ENCODE measurements at regions not wholly inside any gene's neighbourhood (a gene's known extent, or its start where the extent isn't known, plus 50 kb on each side); places are given as distances from the start of the nearest gene placed in this dataset.
"Not testable (repeated sequence)": the region's sequence is repeated elsewhere in the genome, so short reads cannot be mapped to it uniquely, and the experiment has no call there.

DNA sequence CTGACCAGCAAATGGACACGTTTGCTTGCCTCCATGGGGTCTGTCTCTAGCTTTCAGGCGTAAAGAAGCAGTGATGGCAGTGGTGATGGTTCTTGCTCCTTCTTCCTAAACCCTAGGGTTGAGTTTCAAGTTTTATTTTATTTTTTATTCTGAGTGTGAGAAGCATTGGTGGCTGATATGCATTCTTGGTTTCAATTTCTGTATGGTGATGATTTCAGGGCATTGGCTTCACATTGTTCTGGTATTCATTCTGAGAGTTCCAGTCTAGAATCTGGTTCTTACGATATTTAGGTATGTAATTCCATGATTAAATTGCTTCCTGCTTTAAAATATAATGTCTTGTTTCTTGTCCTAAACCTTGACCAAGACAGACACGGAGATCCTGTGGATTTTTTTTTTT is 444.5 kb upstream of the IMPG1 start:
- no peak for DNase-seq

DNA sequence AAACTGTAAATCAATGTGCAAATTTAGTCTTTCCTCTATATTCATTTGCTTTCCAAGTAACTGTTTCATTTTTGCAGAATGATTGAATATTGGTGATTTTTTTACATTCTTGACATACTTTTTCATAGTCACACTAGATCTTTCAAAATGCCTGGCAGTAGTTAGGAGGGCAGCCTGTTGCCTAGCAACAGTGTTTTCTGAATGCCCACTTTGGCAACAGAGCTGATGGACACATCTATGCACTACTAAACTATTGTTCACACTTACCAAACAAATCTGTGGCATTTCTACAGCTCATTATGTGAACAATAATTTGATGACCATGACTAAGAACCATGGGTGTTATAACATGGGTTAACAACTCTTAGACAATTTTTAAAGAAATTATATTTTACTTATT is 438.0 kb upstream of the IMPG1 start:
- DNase-seq: no peak

DNA sequence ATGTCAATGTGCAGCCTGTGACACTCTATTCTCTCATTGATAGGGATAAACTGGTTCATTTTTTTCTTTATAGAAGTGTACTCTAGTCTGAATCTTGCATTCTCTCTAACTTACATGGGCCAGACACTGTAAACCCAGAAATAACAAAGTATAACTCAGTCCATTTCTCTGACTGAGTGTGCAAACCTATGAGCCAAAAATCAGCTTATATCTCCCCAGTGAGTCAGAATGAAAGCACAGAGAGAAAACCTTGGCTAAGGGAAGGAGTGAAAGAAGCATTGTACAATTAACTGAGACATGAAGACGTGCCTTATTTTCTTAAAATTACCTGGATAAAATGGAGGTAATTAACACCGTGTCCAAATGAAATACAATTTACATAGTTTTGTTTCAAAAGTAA is 436.9 kb upstream of the IMPG1 start:
- DNase-seq: no peak

DNA sequence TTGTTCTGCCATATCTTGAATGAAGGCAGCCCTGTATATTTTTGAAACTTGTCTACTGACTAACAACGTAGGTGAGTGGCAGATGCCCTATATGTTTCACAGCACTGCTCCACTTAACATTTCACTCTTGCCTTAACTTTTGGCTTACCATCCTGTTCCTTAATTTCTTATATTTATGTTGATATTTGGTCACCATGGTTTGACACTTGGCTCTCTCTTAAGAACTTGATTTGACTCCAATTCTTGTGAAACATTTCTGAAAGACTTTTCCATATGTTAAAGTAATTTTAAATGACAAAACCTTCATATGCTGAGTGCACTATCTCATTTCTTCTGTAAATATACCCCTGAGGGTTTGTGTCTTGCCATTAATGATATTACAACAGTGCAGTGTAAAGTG is 434.3 kb upstream of the IMPG1 start:
- DNase-seq: peak; percentile 28

DNA sequence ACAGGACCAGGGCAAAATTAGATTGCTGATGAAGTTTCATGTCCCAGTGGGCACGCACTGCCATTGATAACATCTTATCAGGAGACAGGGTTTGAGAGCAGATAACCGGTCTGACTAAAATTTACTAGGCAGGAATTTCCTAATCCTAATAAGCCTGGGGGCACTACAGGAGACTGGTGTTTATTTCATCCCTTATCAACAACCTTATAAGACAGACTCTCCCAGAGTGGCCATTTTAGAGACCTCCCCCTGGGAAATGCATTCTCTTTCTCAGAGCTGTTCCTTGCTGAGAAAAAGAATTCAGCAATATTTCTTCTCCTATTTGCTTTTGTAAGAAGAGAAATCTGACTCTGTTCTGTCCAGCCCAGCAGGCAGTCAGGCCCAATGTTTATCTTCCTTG is 423.4 kb upstream of the IMPG1 start:
- no peak for DNase-seq

DNA sequence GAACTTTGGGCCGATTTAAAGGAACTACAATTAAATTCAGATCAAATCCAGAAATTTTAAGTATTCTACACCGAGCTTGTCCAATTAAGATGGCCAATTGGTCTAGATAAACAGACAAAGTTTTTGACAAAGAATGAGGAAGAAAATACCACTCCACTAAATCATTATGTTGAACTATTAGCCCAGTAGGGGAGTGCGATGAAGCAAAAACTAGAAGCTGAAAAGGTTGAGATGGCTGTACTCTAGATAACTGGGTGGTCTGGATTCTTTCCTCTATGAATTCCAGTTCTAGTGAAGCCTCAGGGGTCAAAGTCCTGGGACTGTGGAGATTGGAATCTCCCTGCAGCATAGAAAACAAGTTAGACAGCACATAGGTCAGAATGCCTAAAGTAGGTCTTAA is 418.9 kb upstream of the IMPG1 start:
- not testable (repeated sequence) for DNase-seq

DNA sequence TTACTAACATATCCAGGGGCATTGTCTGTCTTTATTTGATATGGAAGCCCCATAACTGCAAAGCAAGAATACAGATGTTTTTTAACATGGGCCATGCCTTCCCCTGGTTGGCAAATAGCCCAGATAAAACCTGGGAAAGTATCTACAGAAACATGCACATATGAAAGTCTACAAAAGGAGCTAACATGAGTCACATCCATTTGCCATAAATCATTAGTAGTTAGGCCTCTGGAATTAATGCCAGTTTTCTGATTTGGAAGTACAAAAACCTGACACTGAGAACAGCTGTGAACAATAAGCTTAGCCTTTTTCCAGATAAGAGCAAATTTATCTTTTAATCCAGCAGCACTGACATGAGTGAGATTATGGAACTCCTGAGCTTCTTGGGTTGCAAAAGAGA is 418.0 kb upstream of the IMPG1 start:
- peak; percentile 18 for DNase-seq

DNA sequence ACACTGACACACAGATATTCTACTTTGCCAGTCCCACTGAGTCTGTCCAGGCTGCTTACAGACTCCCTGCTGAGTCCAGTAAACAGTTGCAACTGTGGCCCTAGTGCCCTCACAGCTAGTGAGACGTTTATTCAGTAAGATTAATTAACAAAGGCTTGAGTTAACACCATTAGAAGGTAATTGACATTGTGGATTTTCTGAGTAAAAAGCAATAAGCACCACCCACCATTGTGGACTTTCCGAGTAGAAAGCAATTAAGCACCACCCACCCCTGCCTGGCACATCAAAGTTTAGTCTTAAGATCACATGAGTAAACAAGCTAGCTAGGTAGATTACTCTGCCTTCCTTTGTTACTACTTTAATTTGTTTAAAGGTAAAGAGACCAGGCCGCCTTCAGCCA is 408.6 kb upstream of the IMPG1 start:
- DNase-seq: no peak

DNA sequence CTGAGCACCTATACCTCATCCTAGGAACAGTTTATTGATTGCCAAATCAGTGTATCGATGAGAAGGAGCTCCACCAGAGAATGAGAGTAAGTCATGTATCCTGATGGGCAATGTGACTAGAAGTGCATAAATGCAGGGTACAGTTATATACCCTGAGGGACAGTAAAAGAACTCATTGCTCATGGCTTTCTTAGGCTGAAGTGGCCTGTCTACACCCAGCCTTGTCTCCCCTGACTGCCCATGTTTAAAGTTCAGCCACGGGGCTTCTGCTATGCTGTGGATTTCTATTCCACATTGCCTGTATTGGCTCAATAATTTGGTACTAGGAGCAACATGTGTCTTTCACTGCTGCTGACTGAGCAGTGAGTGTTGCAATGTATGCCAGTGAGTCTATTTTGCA is 400.4 kb upstream of the IMPG1 start:
- DNase-seq: no peak

DNA sequence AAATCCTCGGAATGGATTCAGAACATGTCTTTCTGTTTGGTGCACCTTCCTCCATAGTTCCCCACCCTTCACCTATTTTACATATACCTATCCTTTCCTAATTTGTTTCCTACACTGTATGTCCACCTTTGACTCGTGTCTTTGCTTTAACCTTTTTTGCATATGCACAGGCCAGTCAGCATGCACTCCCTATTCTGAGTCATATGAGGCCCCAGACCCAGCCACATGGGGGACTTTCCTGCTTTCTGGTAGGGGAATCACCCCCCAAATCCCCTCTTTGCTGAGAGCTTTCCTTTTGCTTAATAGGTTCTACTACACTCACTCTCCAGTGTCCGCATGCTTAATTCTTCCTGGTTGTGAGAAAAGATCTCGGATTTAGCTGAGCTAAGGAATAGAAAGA is 393.8 kb upstream of the IMPG1 start:
- no peak for DNase-seq

DNA sequence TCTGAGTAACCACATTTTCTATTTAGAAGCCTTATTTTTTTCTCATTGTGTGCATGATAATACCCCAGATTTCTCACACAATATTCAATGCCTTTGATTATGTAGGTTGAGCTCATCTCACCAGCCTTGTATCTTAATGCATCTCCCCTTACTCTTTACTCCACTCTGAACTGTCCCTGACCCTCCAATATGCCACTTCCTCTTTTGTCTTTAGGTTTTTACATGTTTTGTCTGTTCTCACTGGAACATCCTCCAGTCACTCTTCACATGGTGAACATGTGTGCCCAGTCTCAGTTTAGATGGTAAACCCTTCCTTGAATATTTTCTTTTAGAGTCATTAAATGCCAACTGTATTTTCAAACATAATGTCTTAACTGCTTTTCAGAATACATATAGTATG is 392.9 kb upstream of the IMPG1 start:
- no peak for DNase-seq

DNA sequence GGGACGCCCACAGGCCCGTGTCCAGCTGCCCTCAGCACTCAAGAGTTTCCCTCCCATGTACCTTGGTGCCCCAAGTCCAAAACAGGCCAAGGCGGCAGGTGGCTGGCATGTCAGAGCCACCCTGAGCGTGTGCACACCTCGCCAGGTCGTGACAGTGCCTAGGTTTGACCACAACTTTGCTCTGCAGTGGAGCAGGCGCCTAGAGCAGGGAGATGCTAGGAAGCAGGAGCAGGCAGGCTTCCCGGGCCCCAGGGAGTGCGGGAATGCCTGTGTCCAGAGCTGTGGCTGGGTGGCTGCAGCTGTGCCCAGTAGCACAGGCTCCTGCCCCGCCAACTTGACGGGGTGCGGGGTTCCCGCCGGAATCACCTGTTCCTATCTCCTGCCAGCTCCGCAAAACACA is 380.8 kb upstream of the IMPG1 start:
- DNase-seq: no peak

DNA sequence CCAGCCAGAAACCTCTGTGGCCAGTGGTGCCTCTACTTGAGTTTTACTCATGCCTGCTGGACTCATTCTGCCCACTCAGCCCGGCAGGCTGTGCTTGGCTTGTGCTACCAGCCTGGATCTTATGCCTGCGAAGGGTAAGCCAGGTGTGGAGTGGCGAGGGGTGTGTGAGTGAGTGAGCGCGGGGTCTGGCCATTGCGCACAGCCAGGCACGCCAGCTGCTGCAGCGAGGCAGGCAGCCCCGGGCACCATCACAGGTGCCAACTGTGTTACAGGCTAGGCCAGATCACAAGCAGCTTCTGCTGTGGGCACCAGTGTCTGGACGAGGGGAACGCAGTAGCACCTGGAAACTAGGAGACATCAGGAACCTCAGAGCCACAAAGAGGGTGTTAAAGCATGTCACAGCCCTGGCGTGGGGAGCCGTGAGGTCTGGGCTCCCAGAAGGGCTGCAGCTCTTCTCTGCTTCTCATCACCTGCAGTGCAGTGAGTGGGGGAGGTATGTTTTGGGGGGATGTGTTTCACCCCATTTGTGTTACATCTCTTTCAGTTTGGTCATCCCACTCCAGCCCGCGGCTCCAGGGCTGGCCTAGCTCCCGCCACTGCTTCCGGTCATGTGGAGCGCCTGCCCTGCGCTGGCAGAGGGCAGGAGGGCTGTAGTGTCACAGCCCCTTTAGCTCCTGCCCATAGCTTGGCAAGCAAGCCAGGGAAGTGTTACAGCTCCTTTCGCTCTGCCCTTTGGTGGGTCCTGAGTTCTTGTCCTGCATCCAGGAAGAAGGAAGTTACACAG is 379.7 kb upstream of the IMPG1 start:
- no peak for DNase-seq

DNA sequence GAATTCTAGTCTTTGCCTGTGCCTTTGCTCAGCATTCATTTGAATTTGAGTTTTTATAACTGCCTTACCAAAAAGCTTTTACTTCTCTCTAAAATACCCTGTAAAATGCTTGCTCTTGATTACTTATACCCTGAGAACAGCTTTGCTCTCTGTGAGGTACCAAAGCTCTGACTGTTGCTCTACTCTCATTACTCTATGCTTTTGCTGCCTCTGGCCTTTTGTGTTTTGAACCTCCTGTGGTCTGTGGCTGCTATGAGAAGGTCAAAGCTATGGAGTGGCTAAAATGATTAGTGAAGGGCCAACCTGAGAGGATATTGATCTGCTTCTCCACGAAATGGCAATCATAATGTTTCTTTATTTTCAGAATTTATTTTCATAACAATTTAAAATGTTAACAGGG is 375.6 kb upstream of the IMPG1 start:
- no peak for DNase-seq

DNA sequence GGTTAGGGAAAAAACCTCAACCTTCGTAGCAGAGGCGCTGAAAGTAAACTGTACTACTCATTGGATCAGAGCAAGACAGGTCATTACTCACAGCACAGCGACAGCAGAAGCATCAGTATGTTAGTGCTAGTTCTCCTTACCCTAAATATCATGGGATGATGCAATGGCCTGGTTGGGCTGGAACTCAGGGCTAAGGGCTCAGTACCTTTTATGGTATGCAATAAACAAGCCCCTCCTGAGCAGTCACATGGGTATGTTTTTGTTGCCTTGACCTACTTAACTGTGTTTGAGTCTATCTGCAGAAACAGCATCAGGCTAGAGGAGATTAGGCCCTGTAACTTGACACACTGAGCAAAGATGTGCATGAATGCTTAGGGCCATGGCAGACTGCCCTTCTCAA is 369.4 kb upstream of the IMPG1 start:
- no peak for DNase-seq

DNA sequence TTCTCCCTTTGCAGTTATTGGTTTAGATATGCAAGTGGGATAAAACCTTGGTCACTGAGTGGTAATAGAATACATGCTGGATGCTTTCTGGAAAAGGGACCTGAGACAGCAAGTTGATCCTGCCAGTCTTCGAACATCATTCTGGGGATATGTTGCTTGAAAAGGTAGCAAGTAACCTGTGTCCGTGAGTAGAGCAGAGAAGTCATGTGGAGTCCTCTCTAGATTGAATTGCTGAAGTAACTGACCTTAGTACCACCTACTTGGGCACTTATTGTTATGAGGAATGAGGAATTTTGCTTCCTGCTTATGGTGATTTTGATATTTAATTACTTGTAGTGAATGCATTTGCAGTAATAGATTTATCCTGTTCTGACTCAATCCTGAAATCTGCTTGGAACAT is 367.3 kb upstream of the IMPG1 start:
- DNase-seq: no peak

DNA sequence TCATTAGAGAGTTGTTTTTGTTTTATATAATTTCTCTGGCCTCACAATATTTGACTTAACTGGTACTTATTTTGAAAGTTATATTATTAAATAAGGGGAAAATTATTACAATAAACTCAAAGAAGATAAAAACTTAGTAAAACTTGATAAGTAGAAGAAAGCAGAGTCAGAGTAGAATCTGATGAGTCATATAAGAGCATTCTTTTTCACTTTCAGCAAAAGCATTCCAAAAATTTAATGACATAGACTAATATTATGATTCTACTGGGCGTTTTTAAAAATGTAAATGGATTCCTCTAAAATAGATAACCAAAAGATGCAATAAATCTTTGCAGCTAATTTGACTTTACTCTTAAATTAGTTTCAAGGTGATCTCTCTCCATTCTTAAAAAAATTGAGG is 366.3 kb upstream of the IMPG1 start:
- DNase-seq: no peak

DNA sequence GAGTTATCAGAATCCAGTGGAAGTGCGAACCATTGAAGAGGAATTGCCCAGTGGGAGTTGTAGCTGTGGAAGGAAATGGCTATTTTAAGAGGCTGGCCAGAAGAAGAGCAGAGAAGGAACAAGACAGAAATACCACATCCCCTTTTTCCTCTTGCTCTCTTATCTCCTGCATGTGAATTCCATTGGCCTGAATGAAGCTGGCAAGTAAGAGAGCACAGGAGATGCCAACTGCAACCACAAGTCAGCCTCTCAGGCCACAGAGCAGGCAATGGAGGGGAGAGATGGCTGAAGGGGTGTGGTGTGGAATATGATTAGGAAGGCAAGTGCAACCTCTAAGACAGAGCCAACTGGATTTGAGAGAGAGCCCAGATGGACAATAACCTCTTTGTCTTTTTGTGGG is 362.7 kb upstream of the IMPG1 start:
- DNase-seq: no peak

DNA sequence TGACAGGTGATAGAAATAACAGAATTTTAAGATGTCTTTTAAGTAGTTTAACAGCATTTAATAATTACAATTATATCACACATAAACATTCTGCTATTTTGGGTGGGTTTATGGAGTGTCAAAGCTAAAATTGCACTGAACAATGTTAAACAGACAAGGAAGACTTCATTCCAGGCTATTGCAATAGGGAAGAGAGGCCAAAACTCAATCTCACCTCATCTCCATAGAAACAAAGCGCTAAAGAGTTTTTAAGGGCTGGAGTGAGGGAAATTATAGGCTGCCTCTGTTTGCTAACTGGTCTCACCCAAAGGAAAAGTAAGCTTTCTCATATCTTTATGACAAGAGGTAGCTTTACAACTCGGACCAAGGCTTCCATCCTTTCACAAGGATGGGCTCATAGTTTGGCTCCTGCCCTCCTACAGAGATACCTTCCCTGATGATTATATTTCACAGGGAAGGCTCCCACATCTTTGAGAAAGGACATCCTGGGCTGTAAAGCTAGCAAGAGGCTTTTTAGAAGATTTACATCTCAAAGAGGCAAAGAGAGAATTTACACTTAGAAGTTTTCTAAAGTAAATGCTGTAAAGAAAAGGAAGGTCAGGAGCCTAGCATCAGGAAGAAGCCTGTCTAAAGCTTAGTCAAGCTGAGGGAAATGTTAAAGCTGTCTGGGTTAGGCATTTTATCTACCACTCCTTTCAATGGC is 350.2 kb upstream of the IMPG1 start:
- no peak for DNase-seq

DNA sequence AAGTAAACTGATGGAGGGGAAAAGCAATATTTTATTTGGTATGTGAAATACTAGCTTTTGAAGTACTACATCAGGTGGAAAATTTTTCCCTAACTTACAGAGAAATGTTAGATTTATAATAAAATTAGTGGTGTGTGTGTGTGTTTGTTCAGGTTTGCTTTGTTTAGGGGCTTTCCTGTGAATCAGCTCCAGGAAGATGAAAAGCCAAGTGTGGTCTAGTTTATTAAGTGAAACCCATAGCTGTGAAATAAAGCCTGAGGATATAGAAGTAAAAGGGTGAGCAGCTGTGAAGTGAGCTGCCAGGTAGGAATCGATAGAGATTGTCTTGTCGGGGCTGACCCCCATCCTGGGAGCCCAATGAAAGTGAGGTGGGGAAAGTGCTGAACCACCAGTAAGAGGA is 347.6 kb upstream of the IMPG1 start:
- no peak for DNase-seq

DNA sequence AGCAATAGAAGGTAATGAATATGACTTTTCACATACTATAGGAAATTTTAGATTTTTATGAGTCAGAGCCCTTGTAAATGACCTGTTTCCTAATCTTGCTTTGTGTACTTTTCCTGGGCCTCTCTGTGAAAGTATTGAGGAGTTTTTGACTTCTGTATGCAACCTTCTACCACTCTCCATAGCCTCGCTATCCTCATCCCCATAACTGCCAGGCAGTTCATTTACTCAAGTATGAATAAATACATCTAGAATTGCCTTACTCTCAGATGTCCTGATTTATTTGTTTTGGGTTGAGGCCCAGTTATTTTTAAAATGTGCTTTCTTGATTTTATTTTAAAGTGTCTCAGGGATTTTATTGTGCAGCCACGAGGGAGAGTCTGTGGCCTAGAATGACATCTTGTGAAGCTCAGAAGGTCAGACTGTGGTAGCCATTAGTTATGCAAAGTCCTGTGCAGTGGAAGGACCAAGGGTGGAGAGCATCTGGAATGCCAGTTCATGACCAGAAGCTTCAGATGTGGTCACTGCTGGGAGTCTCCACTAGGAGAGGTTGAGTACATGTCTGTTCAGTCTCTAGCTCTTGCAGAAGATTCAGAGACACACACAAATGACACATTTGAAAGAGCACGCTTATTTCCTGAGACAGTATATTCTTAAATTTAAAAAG is 346.2 kb upstream of the IMPG1 start:
- DNase-seq: no peak

DNA sequence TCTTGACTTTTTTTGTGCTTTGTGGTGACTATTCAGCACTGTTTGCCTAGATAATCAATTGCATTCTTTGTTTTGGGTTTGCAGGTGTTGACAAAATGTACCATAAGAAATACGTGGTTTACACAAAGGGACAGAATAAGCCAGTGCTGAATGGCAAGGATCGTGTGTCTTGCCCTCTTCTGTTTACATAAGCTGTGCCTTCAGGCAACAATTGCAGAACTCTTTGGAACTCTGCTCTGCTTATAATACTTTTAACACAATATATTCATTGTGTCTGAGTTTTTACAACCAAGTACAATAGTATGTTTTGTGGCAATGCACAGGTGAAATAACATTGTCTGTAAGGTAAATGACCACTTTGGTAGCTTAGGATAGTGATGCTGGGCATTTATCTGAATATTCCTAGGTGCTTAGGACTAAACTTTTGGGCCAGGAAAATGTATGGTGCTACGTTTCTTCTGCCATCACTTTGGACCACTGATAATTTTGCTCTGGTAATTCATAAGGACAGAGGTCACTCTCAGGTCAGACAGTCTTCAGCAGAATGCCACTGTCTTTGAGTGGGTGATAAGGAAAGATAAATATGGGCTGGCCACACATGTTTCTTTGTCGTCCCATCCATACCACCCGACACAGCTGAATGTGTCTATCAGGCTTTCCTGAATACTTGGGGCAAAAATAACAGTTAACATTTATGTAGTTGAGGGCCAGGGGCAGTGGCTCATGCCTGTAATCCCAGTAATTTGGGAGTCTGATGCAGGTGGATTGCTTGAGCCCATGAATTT is 344.6 kb upstream of the IMPG1 start:
- no peak for DNase-seq

DNA sequence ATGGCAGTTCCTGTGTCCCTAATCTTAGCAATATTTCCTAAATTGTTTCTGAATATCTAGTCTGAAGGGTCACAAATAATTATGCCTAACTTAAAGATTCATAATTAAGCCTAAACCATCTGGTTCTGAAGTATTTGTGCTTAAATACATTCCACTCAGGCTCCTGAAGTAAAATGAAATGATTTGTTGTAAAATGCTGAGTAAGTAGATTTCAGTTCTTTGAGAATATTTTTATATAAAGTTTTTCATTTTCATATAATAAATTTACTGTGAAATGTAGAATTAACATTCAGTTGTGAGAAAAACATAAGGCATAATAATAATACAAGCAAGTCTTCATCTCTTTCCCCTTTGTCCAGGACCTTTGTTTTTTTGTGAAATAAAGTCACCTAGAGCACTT is 330.6 kb upstream of the IMPG1 start:
- DNase-seq: no peak

Data from skin of body (tissue), 1 donor.